Upper lobe of right lung (tissue), 1 donor: ENCODE measurements at regions not wholly inside any gene's neighbourhood (a gene's known extent, or its start where the extent isn't known, plus 50 kb on each side); places are given as distances from the start of the nearest gene placed in this dataset.

Experiments
- ATAC-seq: fragments of 200-7000 bp; cut with Tn5 transposase; one replicate; pipeline ENCODE4 v1.9.1; 2020; ENCODE audit warnings: mild to moderate bottlenecking, moderate library complexity
- DNase-seq: peaks from one replicate; pipeline ENCODE4 v3.0.0-alpha.2; 2020
- H3K27ac ChIP-seq: fragments of 200-600 bp; one replicate; pipeline ENCODE4 v1.8.0; 2022
- H3K27me3 ChIP-seq: fragments of 200-600 bp; one replicate; pipeline ENCODE4 v1.8.0; 2022; ENCODE audit warnings: mild to moderate bottlenecking
- H3K36me3 ChIP-seq: fragments of 200-600 bp; one replicate; pipeline ENCODE4 v1.8.0; 2022
- H3K4me1 ChIP-seq: fragments of 200-600 bp; one replicate; pipeline ENCODE4 v1.8.0; 2022
- H3K4me3 ChIP-seq: fragments of 200-600 bp; one replicate; pipeline ENCODE4 v1.8.0; 2022; ENCODE audit warnings: mild to moderate bottlenecking
- H3K9me3 ChIP-seq: fragments of 200-600 bp; one replicate; pipeline ENCODE4 v1.8.0; 2022
- CTCF ChIP-seq: fragments of 200-600 bp; IDR thresholded peaks from one replicate; pipeline ENCODE4 v1.8.0; 2022; ENCODE audit warnings: antibody characterized with exemption
- intact Hi-C: fragments of 100-400 bp; cut with DNase I; formaldehyde crosslinking; loops from one replicate; pipeline ENCODE4 v1.11.0; 2022
- donor health status: DM: no; HTN: yes; CAD: no; lungs with severe emphysema.

DNA sequence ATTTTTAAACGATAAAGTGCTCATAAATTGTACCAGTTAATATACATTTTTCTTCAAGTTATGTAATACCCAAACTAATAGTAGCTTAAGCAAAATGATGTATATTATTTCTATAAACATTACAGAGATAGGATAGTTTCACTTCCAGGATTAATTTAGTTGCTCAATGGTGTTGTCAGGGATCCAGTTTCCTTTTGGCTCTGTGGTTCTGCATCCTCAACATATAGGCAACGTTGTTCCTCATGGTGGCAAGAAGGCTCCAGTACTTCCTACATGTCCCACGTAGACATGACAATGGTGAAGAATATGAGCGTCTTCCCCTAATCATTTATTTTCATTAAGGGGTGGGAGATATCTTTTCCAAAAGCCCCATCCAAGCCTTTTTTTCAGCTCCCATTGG, 60.7 kb upstream of the DCD start:
- H3K4me3 ChIP-seq = no peak overlapping the region
- ATAC-seq (peak; percentile 77), DNase-seq (no peak)
- no peaks in the 10 kb centered on the region for H3K9me3 ChIP-seq
- intact Hi-C loops = no loop called here
- H3K27ac ChIP-seq = no peak overlapping the region
- H3K36me3 ChIP-seq = no peaks in the 10 kb centered on the region
- H3K4me1 ChIP-seq = no peaks in the 10 kb centered on the region
- H3K27me3 ChIP-seq = peaks cover 1% of the 10 kb centered on the region
- no peak for TF ChIP-seq CTCF

GRCh38 chr12:54704202-54704601, 56.0 kb upstream of the DCD start:
- intact Hi-C loops = no loop called here
- Histone ChIP-seq H3K4me1 (no peaks in the 10 kb centered on the region), H3K27me3 (no peaks in the 10 kb centered on the region), H3K9me3 (no peaks in the 10 kb centered on the region), H3K36me3 (no peaks in the 10 kb centered on the region), H3K4me3 (no peak overlapping the region), H3K27ac (no peak overlapping the region)
- DNase-seq (no peak), ATAC-seq (no peak)
- no peak for TF ChIP-seq CTCF

DNA sequence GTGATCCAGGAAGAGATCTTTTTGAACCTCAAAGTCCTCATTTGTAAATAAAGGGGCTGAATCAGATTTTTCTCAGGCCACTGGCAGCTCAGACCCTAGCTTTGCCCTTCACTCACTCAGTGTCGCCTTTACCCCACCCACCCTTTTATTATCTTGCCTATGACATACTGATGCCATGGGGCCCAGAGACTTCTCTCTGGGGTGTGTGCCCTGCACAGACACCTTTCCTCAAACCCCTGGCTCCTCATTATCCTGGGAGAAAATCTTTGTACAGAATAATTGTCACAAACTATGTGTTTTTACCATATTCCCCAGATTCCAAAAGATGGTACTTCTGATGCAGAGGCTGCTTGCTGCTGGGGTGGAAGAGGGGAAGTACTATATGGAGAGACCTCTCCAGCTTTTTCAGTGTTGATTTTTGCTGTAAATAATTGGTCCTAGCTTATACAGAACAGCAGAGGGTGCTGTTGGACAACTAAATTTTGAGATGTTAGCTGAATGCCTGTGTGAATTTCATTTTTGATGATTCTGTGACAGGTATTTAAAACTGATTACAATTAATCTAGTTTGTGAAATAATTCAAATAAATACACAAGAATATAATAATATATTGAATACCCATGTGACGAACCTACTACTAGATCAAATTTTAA, 53.9 kb upstream of the DCD start:
- Histone ChIP-seq H3K27ac (no peak overlapping the region), H3K9me3 (no peaks in the 10 kb centered on the region), H3K27me3 (no peaks in the 10 kb centered on the region), H3K36me3 (no peaks in the 10 kb centered on the region), H3K4me1 (no peaks in the 10 kb centered on the region), H3K4me3 (no peak overlapping the region)
- peak; percentile 78 for ATAC-seq
- TF ChIP-seq CTCF = peak; percentile 62
- intact Hi-C loops = no loop called here
- no peak for DNase-seq

GRCh38 chr12:54700849-54701248, 52.7 kb upstream of the DCD start:
- no peak for ATAC-seq
- H3K4me1 ChIP-seq = no peaks in the 10 kb centered on the region

DNA sequence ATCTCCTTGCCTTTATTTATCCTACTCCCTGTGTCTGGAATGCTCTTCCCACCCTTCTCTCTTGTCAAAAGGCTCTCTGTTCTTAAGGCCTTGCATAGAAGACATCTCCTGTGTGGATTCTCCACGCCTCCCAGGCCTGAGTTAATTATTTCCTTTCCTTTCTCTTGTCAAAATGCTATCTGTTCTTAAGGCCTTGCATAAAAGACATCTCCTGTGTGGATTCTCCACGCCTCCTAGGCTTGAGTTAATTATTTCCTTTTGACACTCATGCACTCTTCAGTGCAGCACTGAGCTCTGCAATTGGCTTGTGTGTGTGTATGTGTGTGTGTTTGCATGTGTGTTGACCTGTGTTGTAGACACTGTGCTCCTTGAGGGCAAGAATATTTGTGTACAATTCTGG, 52.1 kb upstream of the DCD start:
- DNase-seq (no peak), ATAC-seq (no peak)
- no peaks in the 10 kb centered on the region for H3K4me1 ChIP-seq
- TF ChIP-seq CTCF = no peak
- intact Hi-C loops = no loop called here
- no peak overlapping the region for H3K4me3 ChIP-seq
- no peak overlapping the region for H3K27ac ChIP-seq
- no peaks in the 10 kb centered on the region for H3K27me3 ChIP-seq
- H3K36me3 ChIP-seq = no peaks in the 10 kb centered on the region
- no peaks in the 10 kb centered on the region for H3K9me3 ChIP-seq

More at GRCh38 chr12:54700849-54701248, 52.7 kb upstream of the DCD start:
- DNase-seq = no peak
- no peak overlapping the region for H3K4me3 ChIP-seq
- no peak overlapping the region for H3K27ac ChIP-seq
- no peak for TF ChIP-seq CTCF
- H3K9me3 ChIP-seq = no peaks in the 10 kb centered on the region
- intact Hi-C loops = no loop called here
- no peaks in the 10 kb centered on the region for H3K36me3 ChIP-seq
- H3K27me3 ChIP-seq = no peaks in the 10 kb centered on the region
